Right lobe of liver (tissue), 6 donors: ENCODE measurements at regions not wholly inside any gene's neighbourhood (a gene's known extent, or its start where the extent isn't known, plus 50 kb on each side); places are given as distances from the start of the nearest gene placed in this dataset.

Experiments
- ATAC-seq, 4 donors: fragments of 200-7000 bp; cut with Tn5 transposase; one replicate each; pipeline ENCODE4 v1.9.1; 2020; ENCODE audit warnings: mild to moderate bottlenecking in 4 of 4, moderate library complexity in 4 of 4
- DNase-seq, 3 donors: peaks; one replicate each; pipeline ENCODE4 v3.0.0-alpha.2; 2020
- H3K27ac ChIP-seq, 3 donors: fragments of 200-600 bp; one replicate each; pipeline ENCODE4 v1.8.0; 2022
- H3K27me3 ChIP-seq, 2 donors: fragments of 200-600 bp; one replicate each; pipeline ENCODE4 v1.8.0; 2022
- H3K36me3 ChIP-seq, 4 donors: fragments of 200-600 bp; sonication (generic) in 1 of 4; one replicate each; pipeline versions ENCODE4 v1.5.1 to v1.8.0; 2017 to 2022; ENCODE audit warnings: control low read depth in 1 of 4
- H3K4me1 ChIP-seq, 4 donors: fragments of 200-600 bp; sonication (generic) in 1 of 4; one replicate each; pipeline versions ENCODE4 v1.5.1 to v1.8.0; 2017 to 2022; ENCODE audit warnings: control low read depth in 1 of 4
- H3K4me3 ChIP-seq, 3 donors: fragments of 200-600 bp; one replicate each; pipeline ENCODE4 v1.8.0; 2022
- H3K9me3 ChIP-seq, 4 donors: fragments of 200-600 bp; sonication (generic) in 1 of 4; one replicate each; pipeline versions ENCODE4 v1.5.1 to v1.8.0; 2017 to 2022; ENCODE audit warnings: control low read depth in 1 of 4
- POLR2A ChIP-seq: fragments of 450-650 bp; IDR thresholded peaks from one replicate; pipeline ENCODE4 v1.6.1; 2017; ENCODE audit warnings: antibody characterized with exemption, mild to moderate bottlenecking
- WGBS: methylation state at CpG from one replicate; pipeline ENCODE4 v1.1.6; 2018; ENCODE audit warnings: low coverage, low lambda C conversion rate; ENCODE audit not compliant: insufficient coverage; ENCODE audit errors: missing lambda C conversion rate; 5-methylcytosine and 5-hydroxymethylcytosine counted together
- intact Hi-C, 2 donors: fragments of 100-400 bp; cut with DNase I; formaldehyde crosslinking; loops; one replicate each; pipeline versions ENCODE4 v1.11.2 to v1.14.1; 2022
- TF ChIP-seq, protein P1 (sequence below), 4 donors: fragments of 200-600 bp in 3 of 4; fragments of 450-650 bp in 1 of 4; IDR thresholded peaks; one replicate each; pipeline versions ENCODE4 v1.5.1 to v1.8.0; 2016 to 2022; ENCODE audit warnings: antibody characterized with exemption in 4 of 4, mild to moderate bottlenecking in 2 of 4
- donor health status: DM: no; HTN: yes; CAD: no.
- donor health status: DM: no; HTN: no; CAD: no.
- donor health status: DM: no; HTN: no; CAD: no.
- donor health status: DM: no; HTN: yes; CAD: no.
- donor health status: DM: no; HTN: yes; CAD: no.

DNA sequence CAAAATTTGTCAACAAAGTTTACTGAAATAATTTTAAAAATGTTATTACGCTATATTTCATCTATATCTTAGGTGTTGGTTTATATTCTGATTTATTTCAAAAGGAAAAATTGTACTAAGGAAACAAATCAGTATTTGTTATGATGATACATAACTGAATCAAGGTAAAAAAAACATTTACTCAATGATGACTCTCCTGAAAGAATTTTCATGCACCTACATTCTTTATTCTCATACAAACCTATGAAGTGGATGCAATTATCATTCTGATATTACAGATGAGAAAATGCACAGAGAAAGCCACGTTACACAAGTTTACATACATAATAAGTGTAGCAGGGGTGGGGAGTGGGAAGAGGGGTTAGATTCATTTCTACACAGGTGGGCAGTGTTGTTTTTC, 422.4 kb downstream of the DSEL start:
- TF ChIP-seq POLR2A, result no peak
- TF ChIP-seq, protein P1, sequence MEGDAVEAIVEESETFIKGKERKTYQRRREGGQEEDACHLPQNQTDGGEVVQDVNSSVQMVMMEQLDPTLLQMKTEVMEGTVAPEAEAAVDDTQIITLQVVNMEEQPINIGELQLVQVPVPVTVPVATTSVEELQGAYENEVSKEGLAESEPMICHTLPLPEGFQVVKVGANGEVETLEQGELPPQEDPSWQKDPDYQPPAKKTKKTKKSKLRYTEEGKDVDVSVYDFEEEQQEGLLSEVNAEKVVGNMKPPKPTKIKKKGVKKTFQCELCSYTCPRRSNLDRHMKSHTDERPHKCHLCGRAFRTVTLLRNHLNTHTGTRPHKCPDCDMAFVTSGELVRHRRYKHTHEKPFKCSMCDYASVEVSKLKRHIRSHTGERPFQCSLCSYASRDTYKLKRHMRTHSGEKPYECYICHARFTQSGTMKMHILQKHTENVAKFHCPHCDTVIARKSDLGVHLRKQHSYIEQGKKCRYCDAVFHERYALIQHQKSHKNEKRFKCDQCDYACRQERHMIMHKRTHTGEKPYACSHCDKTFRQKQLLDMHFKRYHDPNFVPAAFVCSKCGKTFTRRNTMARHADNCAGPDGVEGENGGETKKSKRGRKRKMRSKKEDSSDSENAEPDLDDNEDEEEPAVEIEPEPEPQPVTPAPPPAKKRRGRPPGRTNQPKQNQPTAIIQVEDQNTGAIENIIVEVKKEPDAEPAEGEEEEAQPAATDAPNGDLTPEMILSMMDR (IDR thresholded peaks at IDR 0.05), result no peak
- Histone ChIP-seq H3K9me3 (no peaks in the 10 kb centered on the region), H3K27ac (no peak overlapping the region), H3K36me3 (no peaks in the 10 kb centered on the region), H3K4me3 (no peak overlapping the region), H3K4me1 (no peaks in the 10 kb centered on the region), H3K27me3 (no peaks in the 10 kb centered on the region)
- WGBS, result 51% methylated on average over 2 of the region's 2 CpGs
- DNase-seq (no peak), ATAC-seq (no peak)
- intact Hi-C loops, result no loop called here

DNA sequence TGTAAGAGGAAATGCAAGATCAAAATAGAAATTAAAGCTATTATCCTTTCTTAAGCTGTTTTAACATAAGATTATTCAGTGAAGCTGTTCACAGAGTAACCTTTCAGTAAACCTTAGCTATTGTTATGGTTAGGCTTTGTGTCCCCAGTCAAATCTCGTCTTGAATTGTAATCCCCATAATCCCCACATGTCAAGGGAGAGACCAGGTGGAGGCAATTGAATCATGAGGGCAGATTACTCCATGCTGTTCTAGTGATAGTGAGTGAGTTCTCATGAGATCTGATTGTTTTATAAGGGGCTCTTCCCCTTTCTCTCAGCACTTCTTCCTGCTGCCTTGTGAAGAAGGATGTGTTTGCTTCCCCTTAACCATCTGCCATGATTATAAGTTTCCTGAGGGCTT, 424.4 kb downstream of the DSEL start:
- DNase-seq, result no peak
- no peak overlapping the region for H3K27ac ChIP-seq
- ATAC-seq, result no peak
- no peaks in the 10 kb centered on the region for H3K4me1 ChIP-seq
- H3K4me3 ChIP-seq, result no peak overlapping the region
- WGBS, result 38% methylated on average over 1 of the region's 1 CpG
- H3K27me3 ChIP-seq, result no peaks in the 10 kb centered on the region
- intact Hi-C loops, result no loop called here
- no peaks in the 10 kb centered on the region for H3K9me3 ChIP-seq
- no peaks in the 10 kb centered on the region for H3K36me3 ChIP-seq
- TF ChIP-seq POLR2A, result no peak
- TF ChIP-seq, protein P1 (IDR thresholded peaks at IDR 0.05), result no peak

DNA sequence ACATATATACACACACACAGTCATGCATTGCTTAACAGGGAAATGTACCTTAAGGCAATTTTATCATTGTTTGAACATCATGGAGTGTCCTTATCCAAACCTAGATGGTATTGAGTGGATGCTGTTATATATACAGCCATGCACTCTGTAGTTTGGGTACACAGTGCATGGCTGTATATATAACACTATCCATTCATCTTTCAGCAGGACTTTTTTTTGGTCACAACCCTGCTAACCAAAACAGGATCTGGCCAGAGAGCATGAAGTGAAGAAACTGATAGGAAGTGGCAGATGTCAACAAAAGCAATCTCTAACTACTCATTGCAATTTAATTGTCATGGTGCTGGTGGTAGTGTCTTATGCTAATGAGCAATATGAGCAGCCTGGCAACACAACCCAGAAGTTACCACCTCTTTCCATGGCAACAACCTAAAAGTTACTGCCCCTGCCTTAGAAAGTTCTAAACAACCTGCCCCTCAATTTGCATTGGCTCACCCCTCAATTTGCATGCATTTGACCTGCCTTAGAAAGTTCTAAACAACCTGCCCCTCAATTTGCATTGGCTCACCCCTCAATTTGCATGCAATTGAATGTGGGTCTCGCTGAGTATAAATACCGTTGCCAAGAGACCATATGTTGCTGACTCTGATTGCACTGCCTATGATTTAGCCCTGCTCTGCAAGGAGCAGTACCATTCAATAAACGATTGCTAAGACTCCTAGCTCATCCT, 434.9 kb downstream of the DSEL start:
- intact Hi-C loops, result no loop called here
- Histone ChIP-seq H3K9me3 (no peaks in the 10 kb centered on the region), H3K4me1 (no peaks in the 10 kb centered on the region), H3K36me3 (no peaks in the 10 kb centered on the region), H3K4me3 (no peak overlapping the region), H3K27me3 (no peaks in the 10 kb centered on the region), H3K27ac (no peak overlapping the region)
- TF ChIP-seq, protein P1 (IDR thresholded peaks at IDR 0.05), result no peak
- TF ChIP-seq POLR2A, result no peak
- 69% methylated on average over 2 of the region's 3 CpGs for WGBS
- ATAC-seq (no peak), DNase-seq (no peak)

DNA sequence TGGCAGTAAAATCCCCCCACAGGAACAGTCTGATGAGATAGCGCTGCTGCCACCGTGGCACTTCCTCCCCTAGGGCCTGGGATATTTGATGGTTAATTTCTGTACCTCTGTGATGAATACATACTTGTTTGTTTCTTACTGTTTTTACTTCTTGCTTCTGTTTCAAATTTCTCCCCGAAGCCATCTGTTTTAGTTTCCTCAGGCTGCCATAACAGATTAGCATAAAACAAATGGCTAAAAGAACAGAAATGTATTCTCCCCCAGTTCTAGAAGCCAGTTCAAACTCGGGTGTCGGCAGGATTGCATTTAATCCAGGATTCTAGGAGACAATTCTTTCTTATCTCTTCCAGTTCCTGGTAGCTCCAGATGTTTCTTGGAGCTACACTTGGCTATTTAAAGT, 435.9 kb downstream of the DSEL start:
- ATAC-seq, result no peak
- Histone ChIP-seq H3K27ac (no peak overlapping the region), H3K9me3 (no peaks in the 10 kb centered on the region), H3K4me3 (no peak overlapping the region), H3K4me1 (no peaks in the 10 kb centered on the region), H3K36me3 (no peaks in the 10 kb centered on the region), H3K27me3 (no peaks in the 10 kb centered on the region)
- intact Hi-C loops, result no loop called here
- no peak for DNase-seq
- 49% methylated on average over 5 of the region's 5 CpGs for WGBS
- TF ChIP-seq, protein P1 (IDR thresholded peaks at IDR 0.05), result no peak
- no peak for TF ChIP-seq POLR2A

DNA sequence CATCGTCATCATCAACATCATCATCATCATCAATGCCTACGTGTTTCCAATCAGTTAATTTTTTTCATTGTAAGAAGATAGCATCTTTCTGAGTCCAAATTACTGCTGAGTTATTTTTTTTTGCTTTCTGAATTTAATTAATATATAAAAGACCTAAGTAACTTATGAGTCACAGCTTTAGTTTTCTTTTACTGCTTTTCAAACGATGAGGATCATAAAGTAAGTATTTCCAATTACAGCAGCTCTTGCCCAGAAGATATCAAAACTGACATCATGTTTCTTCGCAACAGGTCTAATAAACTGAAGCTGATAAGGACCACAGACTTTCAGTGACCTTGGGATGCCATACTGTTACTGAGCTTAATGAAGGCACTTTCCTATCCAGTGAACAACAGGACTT, 442.2 kb downstream of the DSEL start:
- H3K4me3 ChIP-seq, result no peak overlapping the region
- H3K9me3 ChIP-seq, result no peaks in the 10 kb centered on the region
- no peaks in the 10 kb centered on the region for H3K4me1 ChIP-seq
- no peak overlapping the region for H3K27ac ChIP-seq
- H3K36me3 ChIP-seq, result no peaks in the 10 kb centered on the region
- ATAC-seq (no peak), DNase-seq (no peak)
- TF ChIP-seq, protein P1 (IDR thresholded peaks at IDR 0.05), result no peak
- no peak for TF ChIP-seq POLR2A
- intact Hi-C loops, result no loop called here
- H3K27me3 ChIP-seq, result no peaks in the 10 kb centered on the region
- 61% methylated on average over 4 of the region's 4 CpGs for WGBS
